ENCODE measurements at regions not wholly inside any gene's neighbourhood (a gene's known extent, or its start where the extent isn't known, plus 50 kb on each side); places are given as distances from the start of the nearest gene placed in this dataset.

DNA sequence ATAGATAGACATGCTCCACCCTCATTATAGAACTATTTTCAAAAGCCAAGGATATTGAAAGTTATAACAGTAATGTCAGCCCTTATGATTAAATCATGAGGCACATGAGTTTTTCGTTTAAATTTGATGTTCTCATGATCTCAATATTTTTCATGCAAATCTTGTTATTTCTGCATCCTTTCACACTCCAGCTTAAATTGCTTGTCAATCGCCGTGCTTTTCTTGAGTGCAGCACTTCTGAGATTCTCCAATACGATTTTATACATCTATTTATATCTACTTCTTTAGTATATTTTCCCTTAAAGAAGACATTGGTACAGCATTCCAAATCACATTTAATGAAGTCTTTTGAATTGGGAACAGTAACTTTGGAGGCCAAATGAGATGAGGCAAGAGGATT, 171.2 kb upstream of the GBE1 start:
- TF ChIP-seq, protein P1, sequence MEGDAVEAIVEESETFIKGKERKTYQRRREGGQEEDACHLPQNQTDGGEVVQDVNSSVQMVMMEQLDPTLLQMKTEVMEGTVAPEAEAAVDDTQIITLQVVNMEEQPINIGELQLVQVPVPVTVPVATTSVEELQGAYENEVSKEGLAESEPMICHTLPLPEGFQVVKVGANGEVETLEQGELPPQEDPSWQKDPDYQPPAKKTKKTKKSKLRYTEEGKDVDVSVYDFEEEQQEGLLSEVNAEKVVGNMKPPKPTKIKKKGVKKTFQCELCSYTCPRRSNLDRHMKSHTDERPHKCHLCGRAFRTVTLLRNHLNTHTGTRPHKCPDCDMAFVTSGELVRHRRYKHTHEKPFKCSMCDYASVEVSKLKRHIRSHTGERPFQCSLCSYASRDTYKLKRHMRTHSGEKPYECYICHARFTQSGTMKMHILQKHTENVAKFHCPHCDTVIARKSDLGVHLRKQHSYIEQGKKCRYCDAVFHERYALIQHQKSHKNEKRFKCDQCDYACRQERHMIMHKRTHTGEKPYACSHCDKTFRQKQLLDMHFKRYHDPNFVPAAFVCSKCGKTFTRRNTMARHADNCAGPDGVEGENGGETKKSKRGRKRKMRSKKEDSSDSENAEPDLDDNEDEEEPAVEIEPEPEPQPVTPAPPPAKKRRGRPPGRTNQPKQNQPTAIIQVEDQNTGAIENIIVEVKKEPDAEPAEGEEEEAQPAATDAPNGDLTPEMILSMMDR (IDR thresholded peaks at IDR 0.05): no peak
- TF ChIP-seq POLR2A (IDR thresholded peaks at IDR 0.05): no peak
